ENCODE measurements at regions not wholly inside any gene's neighbourhood (a gene's known extent, or its start where the extent isn't known, plus 50 kb on each side); places are given as distances from the start of the nearest gene placed in this dataset.

GRCh38 chr1:56079391-56079790 lies 500.0 kb downstream of the PLPP3 start:
- H3K9ac ChIP-seq (ENCODE audit: insufficient read depth in 1 of 2, low read length in 2 of 2) = no peak overlapping the region
- DNase-seq = no peak
- H3K9me3 ChIP-seq (ENCODE audit: control insufficient read depth in 4 of 4, insufficient read depth in 3 of 4, low read length in 3 of 4) = no peaks in the 10 kb centered on the region
- ATAC-seq (ENCODE audit: insufficient read depth, low FRiP score) = no peak
- no peaks in the 10 kb centered on the region for H3K27me3 ChIP-seq (ENCODE audit: control insufficient read depth in 3 of 3, insufficient read depth in 3 of 3, low read length in 2 of 3)
- H3K36me3 ChIP-seq (ENCODE audit: control insufficient read depth in 4 of 4, insufficient read depth in 4 of 4, low read length in 4 of 4) = no peaks in the 10 kb centered on the region
- no peak overlapping the region for H3K27ac ChIP-seq (ENCODE audit: low read depth in 1 of 2, low read length in 1 of 2)
- 82 to 90% methylated on average over 2 of the region's 2 CpGs for WGBS, 2 donors
- H3K4me3 ChIP-seq = no peak overlapping the region
- TF ChIP-seq CTCF (IDR thresholded peaks at IDR 0.05; ENCODE audit: control extremely low read depth, extremely low read depth) = no peak
- H3K4me1 ChIP-seq (ENCODE audit: control insufficient read depth in 5 of 5, insufficient read depth in 5 of 5, low read length in 5 of 5) = peaks cover 0 to 31% (median 3%) of the 10 kb centered on the region in 5 donors

- Histone ChIP-seq H3K4me3 (no peak overlapping the region), H3K4me1 (ENCODE audit: control insufficient read depth in 5 of 5, insufficient read depth in 5 of 5, low read length in 5 of 5) (peaks cover 0 to 44% (median 18%) of the 10 kb centered on the region in 5 donors), H3K27me3 (ENCODE audit: control insufficient read depth in 3 of 3, insufficient read depth in 3 of 3, low read length in 2 of 3) (no peaks in the 10 kb centered on the region), H3K36me3 (ENCODE audit: control insufficient read depth in 4 of 4, insufficient read depth in 4 of 4, low read length in 4 of 4) (no peaks in the 10 kb centered on the region), H3K9ac (ENCODE audit: insufficient read depth in 1 of 2, low read length in 2 of 2) (no peak overlapping the region), H3K9me3 (ENCODE audit: control insufficient read depth in 4 of 4, insufficient read depth in 3 of 4, low read length in 3 of 4) (no peaks in the 10 kb centered on the region), H3K27ac (ENCODE audit: low read depth in 1 of 2, low read length in 1 of 2) (peak overlapping the region in 1 of 2 donors; percentile 45)
- DNase-seq (peak; percentile 47 to 94 (median 90)), ATAC-seq (ENCODE audit: insufficient read depth, low FRiP score) (no peak)
- 70 to 80% methylated on average over 2 of the region's 2 CpGs for WGBS, 2 donors
- TF ChIP-seq CTCF (IDR thresholded peaks at IDR 0.05; ENCODE audit: control extremely low read depth, extremely low read depth) = no peak
These were observed 502.2 kb downstream of the PLPP3 start for GRCh38 chr1:56077206-56077605.

- TF ChIP-seq CTCF (IDR thresholded peaks at IDR 0.05; ENCODE audit: control extremely low read depth, extremely low read depth) = no peak
- ATAC-seq (ENCODE audit: insufficient read depth, low FRiP score) (no peak), DNase-seq (peak; percentile 94 to 100 (median 99))
- no peaks in the 10 kb centered on the region for H3K27me3 ChIP-seq (ENCODE audit: control insufficient read depth in 3 of 3, insufficient read depth in 3 of 3, low read length in 2 of 3)
- WGBS, 2 donors = 64 to 75% methylated on average over 6 of the region's 6 CpGs
- H3K4me3 ChIP-seq = no peak overlapping the region
- no peaks in the 10 kb centered on the region for H3K36me3 ChIP-seq (ENCODE audit: control insufficient read depth in 4 of 4, insufficient read depth in 4 of 4, low read length in 4 of 4)
- peaks cover 0 to 25% (median 10%) of the 10 kb centered on the region in 5 donors for H3K4me1 ChIP-seq (ENCODE audit: control insufficient read depth in 5 of 5, insufficient read depth in 5 of 5, low read length in 5 of 5)
- no peak overlapping the region for H3K27ac ChIP-seq (ENCODE audit: low read depth in 1 of 2, low read length in 1 of 2)
- H3K9ac ChIP-seq (ENCODE audit: insufficient read depth in 1 of 2, low read length in 2 of 2) = no peak overlapping the region
- no peaks in the 10 kb centered on the region for H3K9me3 ChIP-seq (ENCODE audit: control insufficient read depth in 4 of 4, insufficient read depth in 3 of 4, low read length in 3 of 4)
These were observed 505.2 kb downstream of the PLPP3 start for GRCh38 chr1:56074007-56074651.

GRCh38 chr1:56073614-56074006 lies 505.8 kb downstream of the PLPP3 start:
- no peaks in the 10 kb centered on the region for H3K9me3 ChIP-seq (ENCODE audit: control insufficient read depth in 4 of 4, insufficient read depth in 3 of 4, low read length in 3 of 4)
- H3K36me3 ChIP-seq (ENCODE audit: control insufficient read depth in 4 of 4, insufficient read depth in 4 of 4, low read length in 4 of 4) = no peaks in the 10 kb centered on the region
- DNase-seq (no peak), ATAC-seq (ENCODE audit: insufficient read depth, low FRiP score) (no peak)
- no peak overlapping the region for H3K4me3 ChIP-seq
- H3K4me1 ChIP-seq (ENCODE audit: control insufficient read depth in 5 of 5, insufficient read depth in 5 of 5, low read length in 5 of 5) = peaks cover 0 to 25% (median 10%) of the 10 kb centered on the region in 5 donors
- 81% methylated on average over 2 of the region's 2 CpGs for WGBS, 2 donors
- H3K27me3 ChIP-seq (ENCODE audit: control insufficient read depth in 3 of 3, insufficient read depth in 3 of 3, low read length in 2 of 3) = no peaks in the 10 kb centered on the region
- TF ChIP-seq CTCF (IDR thresholded peaks at IDR 0.05; ENCODE audit: control extremely low read depth, extremely low read depth) = no peak
- H3K9ac ChIP-seq (ENCODE audit: insufficient read depth in 1 of 2, low read length in 2 of 2) = no peak overlapping the region
- no peak overlapping the region for H3K27ac ChIP-seq (ENCODE audit: low read depth in 1 of 2, low read length in 1 of 2)
